ENCODE measurements at regions not wholly inside any gene's neighbourhood (a gene's known extent, or its start where the extent isn't known, plus 50 kb on each side); places are given as distances from the start of the nearest gene placed in this dataset.
"Not testable (repeated sequence)": the region's sequence is repeated elsewhere in the genome, so short reads cannot be mapped to it uniquely, and the experiment has no call there.

DNA sequence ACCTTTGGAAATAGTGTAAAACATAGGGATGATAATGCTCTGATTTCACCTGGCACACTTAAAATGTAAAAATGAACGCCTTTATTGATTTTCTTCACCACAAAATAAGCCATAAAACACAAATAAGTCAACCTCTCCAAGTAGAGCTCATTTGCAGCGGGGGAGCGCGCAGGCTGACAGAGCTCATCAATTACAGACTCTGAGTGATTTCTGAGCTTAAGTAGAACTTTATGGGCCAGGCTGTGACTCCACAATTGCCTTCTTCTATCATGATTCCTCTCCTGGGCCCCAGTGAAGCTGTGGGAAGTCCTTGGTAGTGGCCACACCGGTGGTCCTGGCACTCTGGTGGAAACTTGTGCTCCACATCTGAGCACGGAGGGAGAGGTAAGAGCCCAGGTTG lies 789.0 kb upstream of the RAB6C start:
- DNase-seq: no peak

- DNase-seq: no peak
These were observed 787.9 kb upstream of the RAB6C start for GRCh38 chr2:129191530-129191929.

- DNase-seq: no peak
These were observed 787.3 kb upstream of the RAB6C start for GRCh38 chr2:129192117-129192516.

DNA sequence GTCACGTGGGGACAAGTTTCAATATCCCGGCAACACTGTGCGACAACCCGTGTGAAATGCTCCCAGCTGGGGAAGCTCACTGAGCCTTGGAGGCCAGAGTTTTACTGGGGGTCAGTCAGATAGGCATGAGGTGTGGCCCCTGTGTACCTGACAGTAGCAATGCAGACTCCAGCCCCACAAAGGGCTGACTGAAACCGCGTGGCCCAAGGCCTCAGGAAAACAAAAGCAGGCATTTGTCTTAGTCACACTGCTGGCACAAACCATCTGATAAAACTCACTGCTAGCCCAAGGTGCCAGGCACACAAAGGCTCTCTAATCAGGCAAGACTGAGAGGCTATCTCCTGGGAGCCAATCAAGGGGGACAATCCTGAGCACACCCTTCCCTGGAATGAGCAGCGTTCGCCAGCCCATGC lies 786.6 kb upstream of the RAB6C start:
- DNase-seq: no peak

- DNase-seq: no peak
These were observed 785.5 kb upstream of the RAB6C start for GRCh38 chr2:129193961-129194360.

- DNase-seq: no peak
These were observed 780.0 kb upstream of the RAB6C start for GRCh38 chr2:129199501-129199900.

DNA sequence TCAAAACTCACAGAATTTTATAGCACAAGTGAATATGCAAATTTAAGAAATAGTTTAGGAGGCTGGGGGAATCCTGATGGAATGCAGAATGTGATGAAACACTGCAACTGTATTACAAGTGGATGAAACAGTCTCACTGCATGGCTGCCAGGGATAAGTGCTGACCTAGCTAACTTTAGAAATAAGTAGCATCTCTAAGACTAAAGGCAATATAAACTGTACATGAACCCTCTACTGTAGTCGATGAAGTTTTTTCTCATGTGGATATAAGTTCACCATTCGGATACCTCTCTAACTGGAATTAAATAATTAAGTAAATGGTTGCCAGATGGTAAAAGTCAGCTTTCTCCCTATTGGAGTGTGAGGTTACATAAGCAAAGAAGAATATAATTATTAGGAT lies 777.8 kb upstream of the RAB6C start:
- no peak for DNase-seq

- no peak for DNase-seq
These were observed 776.1 kb upstream of the RAB6C start for GRCh38 chr2:129203331-129203730.

- DNase-seq: not testable (repeated sequence)
These were observed 774.9 kb upstream of the RAB6C start for GRCh38 chr2:129204581-129204980.

GRCh38 chr2:129205176-129205575 lies 774.3 kb upstream of the RAB6C start:
- DNase-seq: no peak

DNA sequence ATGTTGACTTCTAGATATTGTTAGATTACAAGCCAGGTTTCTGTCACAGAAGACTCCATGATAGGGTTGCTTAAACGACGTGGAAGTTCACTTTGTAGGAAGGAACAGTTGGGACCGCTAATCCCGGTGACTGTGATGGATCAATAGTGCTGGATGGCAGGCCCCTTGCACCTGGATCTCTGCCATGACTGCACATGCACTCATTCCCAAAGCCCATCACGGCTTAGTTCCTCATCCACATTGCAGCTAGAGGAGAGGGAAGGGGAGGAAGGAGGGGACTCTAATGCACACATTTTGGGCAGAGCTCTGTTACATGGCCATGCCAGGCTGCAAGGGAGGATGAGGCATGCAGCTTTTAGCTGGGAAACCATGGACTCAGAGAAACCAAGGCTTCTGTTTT lies 773.7 kb upstream of the RAB6C start:
- DNase-seq: no peak

DNA sequence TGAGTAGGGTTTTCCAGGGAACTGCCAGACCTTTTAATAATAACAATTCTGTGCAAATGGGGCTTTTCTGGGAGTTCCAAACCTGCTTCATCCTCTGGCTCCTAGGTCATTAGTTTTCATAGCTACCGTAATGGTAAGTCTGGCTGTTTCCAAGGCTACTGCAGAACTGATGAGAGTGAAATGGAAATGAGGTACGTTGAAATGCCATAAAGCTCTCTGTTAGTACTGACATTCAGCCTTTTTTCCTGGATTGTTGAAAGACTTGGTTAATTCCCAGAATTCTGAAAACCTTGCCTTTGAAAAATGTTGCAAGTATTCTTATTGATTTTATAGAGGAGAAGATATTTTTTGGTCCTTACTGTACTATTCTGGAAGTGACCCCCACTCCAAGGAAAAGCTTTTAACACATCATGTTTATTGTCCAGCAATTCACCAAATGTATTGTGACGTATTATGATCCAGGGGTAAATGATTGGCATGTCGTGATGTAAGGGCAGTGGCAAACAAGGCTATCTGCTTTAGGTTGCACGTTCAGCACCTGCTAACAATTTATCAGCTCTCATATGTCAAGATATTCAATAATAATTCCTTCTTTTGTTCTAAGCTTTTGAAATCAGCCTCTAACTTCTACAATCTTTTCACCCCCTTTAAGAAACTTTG lies 767.0 kb upstream of the RAB6C start:
- no peak for DNase-seq

GRCh38 chr2:129224022-129224421 lies 755.4 kb upstream of the RAB6C start:
- DNase-seq: no peak

GRCh38 chr2:129224486-129224885 lies 755.0 kb upstream of the RAB6C start:
- no peak for DNase-seq

DNA sequence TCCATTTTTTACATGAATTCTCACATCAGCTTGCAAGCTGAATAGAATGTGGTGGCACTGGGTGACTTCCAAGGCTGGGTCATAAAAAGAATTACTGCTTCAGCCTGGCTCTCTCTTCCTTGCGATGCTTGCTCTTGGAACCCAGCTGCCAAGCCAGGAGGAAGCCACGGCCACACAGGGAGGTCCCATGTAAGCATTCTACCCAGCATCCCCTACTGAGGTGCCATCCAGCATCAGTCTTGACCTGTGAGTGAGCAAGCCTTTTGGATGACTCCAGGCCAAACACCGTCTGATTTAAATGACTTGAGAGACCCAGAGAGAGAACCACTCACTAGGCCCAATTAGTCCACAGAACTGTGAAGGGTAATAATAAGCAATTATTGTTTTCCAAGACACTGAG lies 750.3 kb upstream of the RAB6C start:
- DNase-seq: no peak

DNA sequence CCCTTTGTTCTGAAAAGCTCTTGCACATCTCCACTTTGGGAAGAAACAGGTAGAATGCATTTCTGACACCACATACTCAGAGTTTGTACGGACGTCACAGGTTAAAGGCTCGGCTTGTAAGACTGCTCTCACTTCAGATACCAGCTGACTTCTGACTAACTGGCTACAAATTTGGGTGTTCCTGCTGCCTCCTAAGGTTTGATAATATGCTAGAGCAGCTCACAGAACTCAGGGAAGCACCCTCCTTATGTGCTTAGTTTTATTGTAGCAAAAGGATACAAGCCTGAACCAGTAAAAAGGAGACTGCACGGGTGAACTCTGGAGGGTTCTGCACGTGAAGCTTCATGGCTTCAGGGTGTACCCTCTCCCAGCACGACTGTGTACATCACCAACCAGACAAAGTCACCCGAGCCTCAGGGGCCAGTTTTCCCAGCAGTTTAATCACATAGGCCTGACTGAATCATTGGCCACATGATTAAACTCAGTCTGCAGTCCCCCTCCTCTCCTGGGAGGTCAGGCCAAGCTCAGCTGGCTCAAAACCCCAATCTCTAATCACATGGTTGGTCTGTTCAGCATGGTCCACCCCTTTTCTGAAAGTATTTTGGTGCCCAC lies 749.5 kb upstream of the RAB6C start:
- DNase-seq: no peak

GRCh38 chr2:129231924-129232323 lies 747.5 kb upstream of the RAB6C start:
- DNase-seq: no peak

GRCh38 chr2:129233166-129233565 lies 746.3 kb upstream of the RAB6C start:
- no peak for DNase-seq

- no peak for DNase-seq
These were observed 745.6 kb upstream of the RAB6C start for GRCh38 chr2:129233751-129234406.

DNA sequence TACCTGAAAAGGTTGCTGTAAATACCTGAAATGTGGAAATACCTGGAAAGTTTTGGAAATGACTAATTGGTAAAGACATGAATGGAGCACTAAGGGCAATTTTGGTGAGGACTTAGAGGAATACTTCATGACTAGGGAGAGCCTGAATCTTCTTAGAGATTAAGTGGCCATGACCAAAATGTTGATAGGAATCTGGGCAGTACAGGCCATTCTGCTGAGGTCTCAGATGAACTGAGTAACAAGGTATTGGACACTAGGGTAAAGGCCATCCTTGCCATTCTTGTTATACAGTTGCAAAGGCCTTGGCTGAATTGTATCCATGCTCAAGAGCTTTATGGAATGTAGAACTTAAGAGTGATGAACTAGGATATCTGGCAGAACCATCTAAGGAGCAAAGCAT lies 742.9 kb upstream of the RAB6C start:
- DNase-seq: no peak

DNA sequence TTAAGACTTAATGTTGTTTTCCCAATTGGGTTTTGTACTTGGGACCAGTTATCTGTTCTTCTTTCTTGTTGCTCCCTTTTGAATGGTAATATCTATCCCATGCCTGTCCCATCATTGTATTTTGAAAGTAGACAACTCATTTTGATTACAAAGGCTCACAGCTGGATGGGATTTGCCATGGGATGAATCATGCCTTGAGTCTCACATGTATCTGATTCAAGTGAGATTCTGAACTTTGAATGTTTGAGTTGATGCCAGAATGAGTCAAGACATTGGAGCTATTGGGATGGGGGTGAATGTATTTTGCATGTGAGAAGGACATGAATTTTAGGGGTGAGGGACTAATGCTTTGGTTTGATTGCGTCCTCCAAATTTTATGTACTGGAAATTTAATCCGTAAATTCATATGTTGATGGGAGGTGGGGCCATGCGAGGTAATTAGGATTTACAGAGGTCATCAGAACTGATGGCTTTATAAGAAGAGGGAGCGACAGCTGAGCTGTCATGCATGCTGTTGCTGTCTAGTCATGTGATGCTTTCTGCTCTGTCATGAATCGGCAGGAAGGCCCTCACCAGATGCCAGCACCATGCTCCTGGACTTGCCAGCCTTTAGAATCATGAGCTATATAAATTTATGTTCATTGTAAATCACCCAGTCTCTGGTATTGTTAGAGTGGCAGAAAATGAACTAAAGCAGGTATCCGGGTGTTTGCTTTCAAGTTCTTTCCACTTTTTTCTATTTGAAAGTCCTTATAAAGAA lies 741.3 kb upstream of the RAB6C start:
- DNase-seq: no peak

GRCh38 chr2:129239141-129239540 lies 740.3 kb upstream of the RAB6C start:
- DNase-seq: no peak

DNA sequence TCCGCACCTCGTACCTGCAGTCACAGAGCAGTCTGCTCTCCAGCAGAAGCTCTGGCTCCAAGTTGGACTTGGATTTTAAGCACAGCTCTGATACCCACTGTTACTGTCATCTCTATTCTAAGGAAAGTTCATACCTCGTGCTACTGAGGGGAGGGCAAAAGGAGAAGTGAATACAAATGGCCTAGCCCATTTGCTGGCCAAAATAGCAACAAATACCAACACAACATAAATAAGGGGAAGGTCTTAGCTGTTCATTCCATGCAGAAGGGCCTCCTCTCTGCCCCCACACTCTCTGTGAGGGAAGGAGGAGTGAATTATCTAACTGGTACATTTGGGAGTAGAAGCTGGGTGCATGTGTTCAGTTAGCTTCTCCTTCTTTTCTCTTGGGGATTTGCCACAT lies 739.4 kb upstream of the RAB6C start:
- DNase-seq: no peak

- DNase-seq: no peak
These were observed 737.2 kb upstream of the RAB6C start for GRCh38 chr2:129242269-129242668.
